GM21423 (cell line): ENCODE measurements at regions not wholly inside any gene's neighbourhood (a gene's known extent, or its start where the extent isn't known, plus 50 kb on each side); places are given as distances from the start of the nearest gene placed in this dataset.

Source experiments
- ATAC-seq: cut with Tn5 transposase; IDR thresholded peaks from one replicate; pipeline ENCODE4 v1.9.1; 2021; ENCODE audit warnings: mild to moderate bottlenecking, moderate library complexity; ENCODE audit not compliant: unreplicated experiment

DNA sequence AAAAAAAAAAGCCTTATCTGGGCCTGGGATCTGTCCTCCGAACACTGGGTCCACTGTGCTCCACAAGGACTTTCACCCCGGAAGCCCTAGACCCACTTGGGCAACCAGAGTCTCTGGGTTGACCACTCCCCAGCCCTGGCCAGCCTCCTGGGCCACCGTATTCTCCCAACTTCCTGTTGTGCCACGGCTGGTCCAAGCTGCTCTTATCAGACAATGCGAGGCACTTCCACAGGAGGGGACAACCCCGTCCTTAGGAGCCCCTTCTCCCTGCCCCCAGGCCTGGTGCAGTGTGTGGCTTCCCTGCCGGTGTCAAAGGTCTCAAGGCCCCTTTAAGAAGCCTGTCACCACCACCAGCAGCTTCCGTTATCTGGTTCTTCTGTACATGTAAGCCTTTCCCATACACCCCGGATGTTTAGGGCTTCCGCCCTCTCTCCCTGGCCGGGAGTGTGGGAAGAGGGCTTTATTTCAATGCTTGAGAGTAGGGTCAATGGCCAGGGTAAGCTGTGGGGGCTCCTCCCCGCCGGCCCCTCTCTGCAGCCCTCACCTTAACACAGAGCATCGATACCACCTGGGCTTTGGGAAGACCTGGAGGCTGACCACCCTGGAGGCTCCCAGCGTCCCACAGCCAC, 313.0 kb downstream of the SEC14L1 start:
- ATAC-seq: no peak

DNA sequence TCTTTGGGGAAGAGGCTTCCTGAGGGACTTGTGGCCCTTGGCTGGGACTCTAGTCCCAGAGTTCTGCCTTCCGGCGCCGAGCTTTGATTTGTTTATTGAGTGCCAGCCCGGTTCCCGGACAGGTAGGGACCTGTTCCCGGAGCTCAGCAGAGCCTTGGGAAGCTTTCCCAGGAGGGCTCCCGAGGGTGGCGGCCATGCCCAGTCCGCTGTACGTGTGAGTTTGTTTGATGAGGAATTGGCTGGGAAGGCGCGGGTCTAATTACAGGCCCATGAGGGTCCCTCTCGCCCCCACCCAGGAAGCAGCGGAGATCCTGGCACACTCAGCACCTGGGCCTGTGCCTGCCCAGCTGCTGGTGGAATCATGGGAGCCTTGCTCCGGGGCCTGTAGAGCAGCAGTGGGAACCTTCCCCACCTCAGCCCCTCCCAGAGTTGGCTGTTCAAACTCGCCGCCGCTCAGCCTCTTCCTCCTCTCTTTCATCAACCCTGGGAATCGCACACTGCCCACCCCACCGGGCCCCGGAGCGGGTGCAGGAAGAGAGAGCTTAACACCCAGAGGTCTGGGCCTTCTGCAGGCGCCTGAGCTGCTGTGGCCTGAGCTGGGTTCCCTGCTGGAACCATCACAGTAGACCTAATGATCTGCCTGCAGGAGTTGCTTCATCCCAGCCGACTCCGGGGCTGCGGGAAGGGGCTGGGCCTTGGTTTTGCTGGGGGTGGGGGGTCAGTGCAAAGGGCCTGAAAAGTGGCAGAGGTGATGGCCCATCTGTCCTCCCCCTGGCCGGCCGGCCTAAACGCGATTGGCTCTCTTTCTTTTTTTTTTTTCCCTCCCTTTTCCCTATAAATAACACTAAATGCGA, 313.7 kb downstream of the SEC14L1 start:
- no peak for ATAC-seq

DNA sequence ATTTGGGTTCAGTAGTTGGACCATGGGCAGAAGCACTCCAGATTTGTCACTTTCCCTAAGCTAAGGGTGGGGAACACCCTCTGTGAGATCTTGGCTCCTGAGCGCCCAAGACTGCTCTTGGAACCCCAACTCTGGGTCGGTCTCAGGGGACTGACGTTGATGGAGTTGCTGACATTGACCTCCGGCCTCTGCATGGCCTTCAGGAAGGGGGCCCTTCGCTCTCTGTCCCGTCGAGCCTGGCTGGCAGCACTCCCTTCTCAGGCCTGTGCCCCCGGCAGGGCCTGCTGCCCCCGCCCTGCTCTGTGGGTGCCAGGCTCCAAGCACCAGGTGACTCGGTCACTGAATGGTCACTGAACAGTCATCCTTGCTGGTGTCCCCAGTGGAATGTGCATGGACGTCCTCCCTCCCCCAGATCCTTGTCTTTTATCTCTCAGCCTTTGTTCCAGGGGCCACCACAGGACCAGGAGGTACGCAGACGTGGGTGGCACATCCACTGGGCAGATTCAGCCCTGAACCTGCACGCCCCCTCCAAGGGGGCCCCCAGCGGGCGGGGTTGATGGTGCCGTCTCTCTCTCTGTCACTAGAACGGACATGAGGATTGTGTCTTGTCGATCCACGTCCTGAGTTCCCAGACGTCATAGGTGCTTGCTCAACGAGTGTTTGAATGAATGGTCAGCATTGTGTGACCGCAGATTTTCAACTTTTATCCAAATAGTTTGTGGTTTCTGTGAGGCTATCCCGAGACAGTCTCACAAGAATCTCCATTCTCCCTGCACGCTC, 314.5 kb downstream of the SEC14L1 start:
- no peak for ATAC-seq

DNA sequence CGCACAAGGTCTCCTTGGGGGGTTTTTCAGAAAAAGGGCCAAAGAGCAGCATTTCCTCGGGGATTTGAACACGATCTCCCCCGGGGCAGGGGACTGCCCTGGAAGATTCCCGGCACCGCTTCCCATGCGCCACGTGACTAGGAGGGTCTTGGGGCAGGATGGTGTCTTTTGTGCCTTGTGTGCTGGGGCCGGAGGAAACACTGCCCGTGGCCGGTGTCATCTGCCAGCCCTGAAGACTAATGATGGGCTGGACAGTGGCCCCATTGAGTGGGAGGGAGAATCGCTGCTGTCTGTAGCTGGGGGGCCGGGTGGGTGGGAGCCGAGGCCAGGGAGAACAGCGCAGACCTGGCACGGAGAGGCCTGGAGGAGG, 315.1 kb downstream of the SEC14L1 start:
- ATAC-seq: no peak

DNA sequence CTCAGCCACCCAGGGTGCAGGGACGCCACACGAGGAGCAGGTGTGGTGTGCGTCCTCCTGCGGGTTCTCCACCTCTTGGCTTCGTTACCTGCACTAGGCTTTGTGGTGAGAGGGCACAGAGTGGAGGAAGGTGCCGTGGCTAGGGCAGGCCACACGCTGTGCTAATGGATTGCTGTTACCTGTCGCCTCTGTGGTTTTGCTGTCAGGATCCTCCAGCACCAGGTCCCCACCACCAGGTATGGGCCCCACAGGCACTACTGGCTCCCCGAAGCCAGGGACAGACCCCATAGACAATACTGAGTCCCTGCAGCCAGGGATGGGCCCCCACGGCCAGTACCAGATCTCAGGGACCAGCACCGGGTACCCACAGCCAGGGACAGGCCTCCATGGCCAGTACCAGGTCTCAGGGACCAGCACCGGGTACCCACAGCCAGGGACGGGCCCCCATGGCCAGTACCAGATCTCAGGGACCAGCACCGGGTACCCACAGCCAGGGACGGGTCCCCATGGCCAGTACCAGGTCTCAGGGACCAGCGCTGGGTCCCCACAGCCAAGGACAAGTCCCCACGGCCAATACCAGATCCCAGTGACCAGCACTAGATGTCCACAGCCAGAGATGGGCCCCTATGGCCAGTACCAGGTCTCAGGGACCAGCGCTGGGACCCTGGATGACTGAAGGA, 315.6 kb downstream of the SEC14L1 start:
- no peak for ATAC-seq

DNA sequence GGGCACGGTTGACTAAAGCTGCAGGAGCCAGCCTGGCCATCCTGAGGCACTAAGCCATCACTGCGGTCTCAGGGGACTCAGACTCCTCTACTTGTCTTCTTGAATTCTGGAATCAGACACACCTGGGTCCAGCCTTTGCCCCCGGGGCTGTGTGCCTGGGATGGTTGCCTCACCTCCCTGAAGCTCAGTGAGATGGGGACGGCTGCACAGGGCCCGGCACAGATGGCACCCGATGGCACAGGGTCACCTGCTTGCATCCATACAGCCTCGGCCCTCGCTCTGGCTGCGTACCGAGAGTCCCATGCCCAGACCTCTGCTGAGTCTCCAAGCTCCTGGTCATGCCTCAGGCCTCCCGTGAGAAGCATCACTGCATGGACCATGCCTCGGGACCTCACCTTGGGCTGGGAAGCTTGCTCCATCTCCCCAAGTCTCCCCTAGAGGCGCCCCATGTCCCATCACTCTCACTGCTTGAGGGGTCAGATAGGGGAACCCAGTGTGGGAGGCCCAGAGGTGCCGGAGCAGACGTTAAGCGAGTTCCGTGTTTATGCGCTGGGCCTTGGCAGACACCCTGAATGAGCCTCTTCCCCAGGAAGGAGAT, 316.3 kb downstream of the SEC14L1 start:
- ATAC-seq: no peak

DNA sequence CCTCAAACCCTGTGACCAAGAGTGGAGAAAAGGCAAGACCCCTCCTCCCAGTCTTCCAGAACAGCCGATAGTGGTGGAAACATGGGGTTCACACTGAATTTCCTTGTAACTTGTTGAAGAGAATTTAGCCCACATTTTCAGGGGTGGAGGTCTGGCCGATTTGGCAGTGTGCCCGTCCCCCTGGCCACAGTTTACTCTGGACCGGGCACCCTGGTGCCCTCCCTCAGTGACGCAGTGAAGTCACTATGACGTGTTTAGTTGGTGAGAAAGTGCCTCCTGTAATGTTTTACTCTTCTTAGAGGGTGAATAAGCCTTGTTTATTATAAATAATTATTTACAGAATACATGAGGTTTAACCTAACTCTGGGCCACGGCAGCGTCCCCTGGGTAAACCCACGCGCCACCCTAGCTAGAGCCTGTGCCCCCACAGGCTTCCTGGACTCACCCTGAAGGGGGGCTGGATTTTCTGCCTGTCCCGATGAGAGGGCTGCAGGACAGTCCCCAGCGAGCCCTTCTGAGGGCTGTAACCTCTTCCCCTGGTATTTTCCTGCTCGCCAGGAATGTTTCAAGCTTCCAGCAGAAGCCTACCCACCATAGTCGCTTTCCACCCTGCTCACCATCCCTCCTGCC, 316.9 kb downstream of the SEC14L1 start:
- no peak for ATAC-seq

DNA sequence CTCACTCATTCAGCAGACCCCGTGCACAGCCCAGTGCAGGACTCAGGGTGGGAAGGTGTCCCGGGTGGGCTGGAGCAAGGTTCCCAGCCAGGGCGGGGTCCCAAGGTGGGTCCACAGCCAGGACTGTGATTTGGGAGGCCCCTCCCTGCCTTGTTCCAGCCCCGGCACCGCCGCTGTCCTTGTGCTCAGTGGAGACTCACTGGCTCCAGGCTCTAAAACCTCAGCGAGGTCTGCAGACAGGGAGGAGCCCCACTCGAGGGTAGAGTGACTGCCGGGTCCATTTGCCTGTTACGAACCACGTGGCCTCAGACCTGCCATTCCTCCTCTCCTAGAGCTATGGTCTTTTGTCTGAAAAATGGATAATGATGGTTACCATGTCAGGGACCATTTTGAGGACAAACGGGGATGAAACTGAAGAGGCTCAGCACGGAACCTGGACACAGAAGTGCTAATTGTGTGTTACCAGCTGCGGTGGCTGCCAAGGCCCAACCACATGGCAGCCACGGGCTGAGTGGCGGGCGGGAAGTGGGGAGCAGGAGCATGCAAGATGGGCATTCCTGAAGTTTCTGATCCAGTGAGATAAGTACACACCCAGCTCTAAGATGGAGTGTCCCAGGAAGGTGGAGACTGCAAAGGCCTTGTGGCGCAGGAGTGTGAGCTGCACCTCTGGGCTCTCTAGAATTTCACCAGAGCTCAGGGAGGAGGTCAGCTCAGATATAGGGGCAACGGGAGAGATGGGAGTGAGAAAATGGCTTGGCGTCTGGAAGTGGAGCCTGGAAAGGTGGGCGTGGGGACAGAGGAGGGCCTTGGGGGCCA, 317.6 kb downstream of the SEC14L1 start:
- ATAC-seq: no peak

DNA sequence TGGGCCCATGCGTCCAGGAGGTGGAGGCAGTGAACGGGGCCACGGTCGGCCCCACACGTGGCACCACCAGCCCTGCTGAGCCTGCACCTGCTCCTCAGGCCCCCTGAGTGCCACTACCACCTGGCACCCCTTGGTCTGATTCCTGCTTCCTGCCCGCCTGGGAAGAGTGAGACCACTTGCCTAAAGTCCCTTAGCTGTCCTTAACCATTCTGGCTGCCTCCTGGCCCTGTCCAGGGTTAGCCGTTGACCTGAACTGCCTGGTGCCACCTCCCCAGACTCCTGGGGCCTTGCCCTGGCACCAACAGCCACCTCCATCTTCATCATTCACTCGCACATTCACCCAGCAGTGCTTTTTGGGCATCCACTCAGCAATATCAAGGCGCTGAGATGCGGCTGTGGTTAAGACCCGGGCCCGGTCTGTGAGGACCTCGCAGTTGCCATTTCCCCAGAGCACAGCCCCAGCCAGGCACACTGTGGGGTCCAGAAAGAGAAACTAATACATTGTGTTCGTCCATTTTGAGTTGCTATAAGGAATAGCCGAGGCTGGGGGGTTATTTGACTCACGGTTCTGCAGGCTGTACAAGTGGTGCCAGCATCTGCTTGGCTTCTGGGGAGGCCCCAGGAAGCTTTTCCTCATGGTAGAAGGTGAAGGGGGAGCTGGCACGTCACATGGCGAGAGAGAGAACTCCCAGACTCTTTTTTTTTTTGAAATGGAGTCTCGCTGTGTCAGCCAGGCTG, 318.4 kb downstream of the SEC14L1 start:
- ATAC-seq: no peak

DNA sequence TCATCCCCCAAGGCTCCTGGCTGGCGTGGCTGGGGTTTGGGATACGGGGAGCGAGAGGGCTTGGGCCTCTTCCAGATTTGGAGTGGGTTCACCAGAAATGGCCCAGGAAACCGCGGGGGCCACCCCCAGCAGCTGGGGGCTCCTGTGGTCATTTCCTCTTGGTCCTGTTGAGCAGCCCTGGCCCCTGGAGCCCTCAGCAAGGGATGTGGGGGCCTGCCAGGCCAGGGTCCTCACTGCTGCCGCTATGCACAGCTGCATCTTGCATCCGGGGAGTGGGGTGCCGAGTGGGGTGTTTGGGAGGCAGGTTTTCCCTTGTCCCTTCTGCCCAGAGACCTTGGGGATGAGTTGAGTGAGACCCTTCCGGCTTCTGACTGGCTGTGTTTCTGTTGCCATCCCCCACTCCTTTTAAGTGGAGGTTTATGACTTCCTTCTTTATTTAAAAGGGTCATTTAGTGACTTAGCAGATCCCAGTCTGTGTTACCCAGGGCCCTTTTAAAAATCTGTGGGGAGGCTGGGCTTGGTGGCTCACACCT, 319.8 kb downstream of the SEC14L1 start:
- no peak for ATAC-seq

DNA sequence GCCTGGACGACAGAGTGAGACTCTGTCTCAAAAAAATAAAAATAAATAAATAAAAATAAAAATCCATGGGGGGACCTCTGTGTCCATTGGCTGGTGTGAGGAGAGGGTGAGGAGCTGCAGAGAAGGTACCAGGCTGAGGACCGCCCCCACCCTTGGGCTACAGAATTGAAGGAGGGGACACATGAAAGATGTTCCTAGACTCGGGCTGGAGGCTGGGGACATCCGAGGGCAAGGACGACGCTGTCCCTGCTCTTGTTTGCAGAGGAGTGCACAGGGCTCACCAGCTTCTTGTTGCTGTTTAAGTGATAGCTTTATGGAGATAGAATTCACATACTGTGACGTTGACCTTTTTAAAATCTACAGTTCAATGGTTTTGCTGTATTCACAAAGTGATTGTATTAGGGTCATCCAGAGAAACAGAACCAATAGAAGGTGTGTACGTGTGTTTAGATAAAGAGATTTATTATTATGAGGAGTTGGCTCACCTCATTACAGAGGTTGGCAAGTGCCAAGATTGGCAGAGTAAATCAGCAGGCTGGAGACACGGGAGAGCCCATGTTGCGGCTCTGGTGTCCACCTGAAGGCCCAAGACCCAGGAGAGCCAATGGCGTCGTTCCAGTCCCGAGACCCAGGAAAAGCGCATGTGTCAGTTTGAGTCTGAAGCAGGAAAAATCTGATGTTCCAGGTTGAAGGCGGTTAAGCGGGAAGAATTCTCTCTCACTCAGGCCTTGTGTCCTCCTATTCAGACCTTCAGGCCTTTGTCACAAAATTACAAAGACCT, 320.7 kb downstream of the SEC14L1 start:
- ATAC-seq: no peak

DNA sequence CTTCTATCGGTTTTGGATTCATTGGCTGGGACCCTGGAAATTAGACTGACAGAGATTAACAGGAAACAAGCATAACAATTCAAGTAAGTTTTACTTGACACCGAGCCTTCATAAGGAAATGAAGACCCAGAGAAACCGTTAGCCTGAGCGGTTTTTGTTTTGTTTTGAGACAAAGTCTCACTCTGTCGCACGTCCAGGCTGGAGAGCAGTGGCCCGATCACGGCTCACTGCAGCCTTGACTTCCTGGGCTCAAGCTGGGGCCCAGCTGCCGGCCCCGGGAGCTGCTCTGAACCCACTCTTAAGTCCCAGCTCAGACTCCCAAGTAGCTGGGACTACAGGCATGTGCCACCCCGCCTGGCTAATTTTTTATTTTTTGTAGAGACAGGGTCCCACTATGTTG, 321.3 kb downstream of the SEC14L1 start:
- peak; percentile 35 for ATAC-seq

DNA sequence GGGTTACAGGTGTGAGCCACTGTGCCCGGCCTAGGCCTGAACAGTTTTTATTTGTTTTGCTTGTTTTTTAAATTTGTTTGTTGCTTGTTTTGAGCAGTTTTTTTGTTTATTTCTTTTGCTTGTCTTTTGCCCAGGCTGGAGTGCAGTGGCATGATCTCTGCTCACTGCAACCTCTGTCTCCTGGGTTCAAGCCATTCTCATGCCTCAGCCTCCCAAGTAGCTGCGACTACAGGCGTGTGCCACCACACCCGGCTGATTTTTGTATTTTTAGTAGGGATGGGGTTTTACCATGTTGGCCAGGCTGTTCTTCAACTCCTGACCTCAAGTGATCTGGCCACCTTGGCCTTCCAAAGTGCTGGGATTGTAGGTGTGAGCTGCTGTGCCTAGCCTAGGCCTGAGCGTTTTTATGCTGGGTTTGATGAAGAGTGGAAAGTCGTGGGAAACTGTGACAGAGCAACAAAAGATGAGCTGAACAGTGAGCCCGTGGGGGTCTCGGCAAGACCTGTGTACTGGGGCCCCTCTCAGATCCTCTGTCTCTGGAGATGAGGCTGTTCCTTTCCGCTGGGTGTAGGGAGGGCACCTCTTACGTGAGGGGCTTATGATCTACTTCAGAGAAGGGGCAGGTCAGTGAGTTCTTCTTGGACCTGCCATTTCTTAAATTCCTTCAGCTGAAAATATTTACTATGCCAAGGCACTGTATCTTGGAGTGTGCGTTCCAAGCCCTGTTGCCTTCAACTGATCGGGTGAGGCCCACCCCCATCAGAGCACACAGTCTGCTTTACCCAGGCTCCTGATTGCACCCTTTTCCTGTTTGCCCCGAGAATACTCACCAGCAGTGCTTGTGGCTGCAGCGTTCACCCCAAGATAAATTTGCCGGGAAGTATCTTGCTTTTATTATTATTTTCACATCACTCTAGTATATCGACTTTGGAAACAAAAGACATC, 322.1 kb downstream of the SEC14L1 start:
- no peak for ATAC-seq

DNA sequence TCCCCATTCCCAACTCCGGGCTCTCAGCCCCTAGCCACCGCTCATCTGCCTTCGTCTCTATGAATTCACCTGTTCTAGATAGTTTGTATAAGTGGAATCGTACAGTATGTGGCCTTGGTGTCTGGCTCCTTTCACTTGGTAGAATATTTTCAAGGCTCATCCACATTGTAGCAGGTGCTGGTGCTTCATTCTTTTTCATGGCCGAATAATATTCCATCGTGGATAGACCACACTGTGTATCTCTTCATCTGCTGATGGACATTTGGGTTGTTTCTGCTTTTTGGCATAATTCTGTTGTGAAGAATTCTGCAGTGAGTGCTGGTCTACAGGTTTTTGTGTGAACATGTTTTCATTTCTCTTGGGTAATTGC, 324.2 kb downstream of the SEC14L1 start:
- no peak for ATAC-seq

DNA sequence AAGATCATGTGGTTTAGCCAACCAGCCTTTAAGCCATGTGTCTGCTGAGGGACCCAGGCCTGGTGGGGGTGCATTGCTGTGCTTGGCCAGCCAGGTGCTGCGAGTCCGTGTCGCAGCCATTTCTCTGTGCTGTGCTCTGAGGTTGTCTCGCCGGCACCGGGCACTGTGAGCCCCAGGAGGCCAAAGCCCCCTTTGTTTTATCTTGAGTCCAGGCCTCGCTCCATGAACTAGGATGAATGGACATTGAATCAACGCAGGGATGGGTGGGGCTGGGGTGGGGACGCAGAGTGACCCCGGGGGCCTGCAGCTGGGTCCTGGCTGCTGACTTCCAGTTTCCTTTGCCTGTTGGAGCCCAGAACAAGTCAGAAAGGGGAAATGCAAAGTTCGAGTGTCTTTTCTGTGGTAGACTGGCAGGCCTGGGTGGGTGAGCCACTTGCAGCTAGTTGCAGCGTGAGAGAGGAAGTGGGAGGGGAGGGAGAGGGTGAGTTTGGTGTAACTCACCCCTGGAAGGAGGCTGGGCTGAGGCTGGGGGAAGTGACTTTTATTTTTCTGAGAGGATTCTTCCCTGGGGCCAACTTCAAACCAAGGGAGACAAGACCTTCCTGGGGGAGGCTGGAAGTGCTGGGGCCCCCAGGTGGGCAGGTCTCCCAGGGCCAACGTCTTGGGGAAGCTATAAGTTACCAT, 324.7 kb downstream of the SEC14L1 start:
- ATAC-seq: peak; percentile 59

DNA sequence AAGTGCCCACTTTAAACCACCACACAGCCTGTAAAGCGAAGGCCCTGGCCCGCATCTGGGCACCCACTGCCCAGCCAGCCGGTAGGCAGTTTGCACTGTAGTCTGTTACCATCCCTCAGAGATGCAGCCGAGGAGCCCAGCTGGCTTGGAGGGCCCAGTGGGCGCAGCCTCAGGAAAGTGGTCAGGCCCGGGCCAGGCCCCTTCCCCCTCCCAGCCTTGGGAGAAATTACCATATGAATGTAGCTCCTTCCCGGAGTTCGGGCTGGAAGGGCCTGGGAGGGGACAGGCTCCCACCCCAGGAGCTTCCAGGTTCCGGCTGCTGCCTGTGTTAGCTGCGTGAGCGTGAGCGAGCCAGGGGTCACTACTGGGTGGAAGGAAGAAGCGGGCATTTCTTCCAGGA, 325.4 kb downstream of the SEC14L1 start:
- ATAC-seq: no peak
